ENCODE measurements at regions not wholly inside any gene's neighbourhood (a gene's known extent, or its start where the extent isn't known, plus 50 kb on each side); places are given as distances from the start of the nearest gene placed in this dataset.

- Histone ChIP-seq H2AFZ (ENCODE audit: control insufficient read depth, low read length) (no peak overlapping the region), H3K9me1 (ENCODE audit: control insufficient read depth, extremely low read depth, insufficient read depth, low read length) (no peaks in the 10 kb centered on the region), H3K27ac (ENCODE audit: control insufficient read depth, insufficient read depth, low read length) (no peak overlapping the region), H3K9me3 (ENCODE audit: control insufficient read depth, low read depth, low read length) (no peaks in the 10 kb centered on the region), H3K27me3 (ENCODE audit: control insufficient read depth, extremely low read depth, insufficient read depth, low read length) (no peaks in the 10 kb centered on the region), H4K20me1 (ENCODE audit: control insufficient read depth, extremely low read depth, insufficient read depth, low read length) (no peaks in the 10 kb centered on the region), H3K9ac (ENCODE audit: control insufficient read depth, extremely low read depth, insufficient read depth, low read length) (no peak overlapping the region), H3K4me3 (ENCODE audit: control insufficient read depth in 2 of 3, extremely low read depth in 1 of 3, insufficient read depth in 2 of 3, low read depth in 1 of 3, low read length in 3 of 3) (no peak overlapping the region), H3K4me2 (ENCODE audit: control insufficient read depth, extremely low read depth, insufficient read depth, low read depth, low read length) (no peak overlapping the region), H3K4me1 (ENCODE audit: control insufficient read depth, extremely low read depth, insufficient read depth, low read length) (no peaks in the 10 kb centered on the region), H3K36me3 (ENCODE audit: control insufficient read depth in 2 of 2, extremely low read depth in 1 of 2, insufficient read depth in 2 of 2, low read length in 2 of 2) (no peaks in the 10 kb centered on the region), H3K79me2 (ENCODE audit: control insufficient read depth, insufficient read depth, low read length) (no peaks in the 10 kb centered on the region)
- dilution Hi-C loops (cut with MboI; ENCODE audit: extremely low pct_ligation_motif_present, low sequenced_read_pairs), result no loop called here
- TF ChIP-seq CTCF (optimal IDR thresholded peaks at IDR 0.05 in 1 of 3, IDR thresholded peaks at IDR 0.05 in 1 of 3, conservative IDR thresholded peaks at IDR 0.05 in 1 of 3; ENCODE audit: extremely low read depth in 1 of 3, insufficient read depth in 2 of 3, low read length in 3 of 3) (no peak), EZH2 (IDR thresholded peaks at IDR 0.05; ENCODE audit: low read length) (no peak)
- DNase-seq (ENCODE audit: low read depth, low spot score) (no peak), FAIRE-seq (no peak)
Observed at GRCh38 chr9:7653262-7653661, 146.3 kb downstream of the DMAC1 start.

- no peaks in the 10 kb centered on the region for H3K9me1 ChIP-seq (ENCODE audit: control insufficient read depth, extremely low read depth, insufficient read depth, low read length)
- H4K20me1 ChIP-seq (ENCODE audit: control insufficient read depth, extremely low read depth, insufficient read depth, low read length), result no peaks in the 10 kb centered on the region
- no peaks in the 10 kb centered on the region for H3K27me3 ChIP-seq (ENCODE audit: control insufficient read depth, extremely low read depth, insufficient read depth, low read length)
- no peaks in the 10 kb centered on the region for H3K9me3 ChIP-seq (ENCODE audit: control insufficient read depth, low read depth, low read length)
- H3K4me2 ChIP-seq (ENCODE audit: control insufficient read depth, extremely low read depth, insufficient read depth, low read depth, low read length), result no peak overlapping the region
- H3K4me1 ChIP-seq (ENCODE audit: control insufficient read depth, extremely low read depth, insufficient read depth, low read length), result no peaks in the 10 kb centered on the region
- H3K27ac ChIP-seq (ENCODE audit: control insufficient read depth, insufficient read depth, low read length), result no peak overlapping the region
- dilution Hi-C loops (cut with MboI; ENCODE audit: extremely low pct_ligation_motif_present, low sequenced_read_pairs), result no loop called here
- DNase-seq (ENCODE audit: low read depth, low spot score), result no peak
- H3K4me3 ChIP-seq (ENCODE audit: control insufficient read depth in 2 of 3, extremely low read depth in 1 of 3, insufficient read depth in 2 of 3, low read depth in 1 of 3, low read length in 3 of 3), result no peak overlapping the region
- no peaks in the 10 kb centered on the region for H3K79me2 ChIP-seq (ENCODE audit: control insufficient read depth, insufficient read depth, low read length)
- no peak overlapping the region for H2AFZ ChIP-seq (ENCODE audit: control insufficient read depth, low read length)
- no peak for TF ChIP-seq CTCF (optimal IDR thresholded peaks at IDR 0.05 in 1 of 3, IDR thresholded peaks at IDR 0.05 in 1 of 3, conservative IDR thresholded peaks at IDR 0.05 in 1 of 3; ENCODE audit: extremely low read depth in 1 of 3, insufficient read depth in 2 of 3, low read length in 3 of 3)
- no peak for TF ChIP-seq EZH2 (IDR thresholded peaks at IDR 0.05; ENCODE audit: low read length)
- no peaks in the 10 kb centered on the region for H3K36me3 ChIP-seq (ENCODE audit: control insufficient read depth in 2 of 2, extremely low read depth in 1 of 2, insufficient read depth in 2 of 2, low read length in 2 of 2)
- no peak overlapping the region for H3K9ac ChIP-seq (ENCODE audit: control insufficient read depth, extremely low read depth, insufficient read depth, low read length)
- no peak for FAIRE-seq
Observed at GRCh38 chr9:7640231-7640630, 159.3 kb downstream of the DMAC1 start.

Measured in keratinocyte (primary cell).